ENCODE measurements at regions not wholly inside any gene's neighbourhood (a gene's known extent, or its start where the extent isn't known, plus 50 kb on each side); places are given as distances from the start of the nearest gene placed in this dataset.
A peak's percentile ranks its signal among the peaks of the same experiment; 100 is the strongest.

DNA sequence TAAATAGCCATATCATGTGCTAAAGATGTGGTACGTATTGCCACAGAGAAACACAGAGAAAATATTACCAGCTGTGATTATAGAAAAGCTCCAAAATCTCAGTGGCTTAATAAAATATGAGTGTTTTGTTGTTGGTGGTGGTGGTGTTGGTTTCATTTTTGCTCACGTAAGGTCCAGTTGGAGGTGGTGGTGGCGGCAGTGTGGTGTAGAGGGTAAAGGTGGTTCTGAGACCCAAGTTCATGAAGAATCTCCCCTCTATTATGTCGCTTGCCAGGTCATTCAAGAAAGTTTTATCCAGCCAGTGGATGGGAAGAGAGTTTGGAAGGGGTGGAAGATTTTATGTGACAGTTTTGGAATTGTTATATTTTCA, 217.6 kb upstream of the SAMSN1 start:
- ChIA-PET CTCF (interaction anchor here (1.1 to 1.7 kb wide), 3 partner anchors 8 to 26 kb away, joined by 3 to 9 read pairs (median 4); no protein-coding TSS in a partner anchor), POLR2A (interaction anchor here (0.9 kb wide), 1 partner anchor 209 kb away, joined by 3 read pairs; no protein-coding TSS in a partner anchor)
- Mint-ChIP-seq H3K36me3 (ENCODE audit: low read depth) (peaks cover 5% of the 10 kb centered on the region), H3K9me3 (peaks cover 5% of the 10 kb centered on the region), H3K4me1 (peaks cover 32% of the 10 kb centered on the region), H3K4me3 (no peak overlapping the region), H3K27ac (no peak overlapping the region), H3K27me3 (no peaks in the 10 kb centered on the region)
- DNase-seq = no peak
- intact Hi-C loops (cut with micrococcal nuclease) = loop anchor here (1.0 to 5.0 kb wide), 6 partner anchors 25 to 969 kb away; partner anchors contain the start of gene HSPA13
- ATAC-seq (ENCODE audit: low read depth) = no peak
- TF ChIP-seq, protein P1, sequence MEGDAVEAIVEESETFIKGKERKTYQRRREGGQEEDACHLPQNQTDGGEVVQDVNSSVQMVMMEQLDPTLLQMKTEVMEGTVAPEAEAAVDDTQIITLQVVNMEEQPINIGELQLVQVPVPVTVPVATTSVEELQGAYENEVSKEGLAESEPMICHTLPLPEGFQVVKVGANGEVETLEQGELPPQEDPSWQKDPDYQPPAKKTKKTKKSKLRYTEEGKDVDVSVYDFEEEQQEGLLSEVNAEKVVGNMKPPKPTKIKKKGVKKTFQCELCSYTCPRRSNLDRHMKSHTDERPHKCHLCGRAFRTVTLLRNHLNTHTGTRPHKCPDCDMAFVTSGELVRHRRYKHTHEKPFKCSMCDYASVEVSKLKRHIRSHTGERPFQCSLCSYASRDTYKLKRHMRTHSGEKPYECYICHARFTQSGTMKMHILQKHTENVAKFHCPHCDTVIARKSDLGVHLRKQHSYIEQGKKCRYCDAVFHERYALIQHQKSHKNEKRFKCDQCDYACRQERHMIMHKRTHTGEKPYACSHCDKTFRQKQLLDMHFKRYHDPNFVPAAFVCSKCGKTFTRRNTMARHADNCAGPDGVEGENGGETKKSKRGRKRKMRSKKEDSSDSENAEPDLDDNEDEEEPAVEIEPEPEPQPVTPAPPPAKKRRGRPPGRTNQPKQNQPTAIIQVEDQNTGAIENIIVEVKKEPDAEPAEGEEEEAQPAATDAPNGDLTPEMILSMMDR (IDR thresholded peaks at IDR 0.05) = no peak

DNA sequence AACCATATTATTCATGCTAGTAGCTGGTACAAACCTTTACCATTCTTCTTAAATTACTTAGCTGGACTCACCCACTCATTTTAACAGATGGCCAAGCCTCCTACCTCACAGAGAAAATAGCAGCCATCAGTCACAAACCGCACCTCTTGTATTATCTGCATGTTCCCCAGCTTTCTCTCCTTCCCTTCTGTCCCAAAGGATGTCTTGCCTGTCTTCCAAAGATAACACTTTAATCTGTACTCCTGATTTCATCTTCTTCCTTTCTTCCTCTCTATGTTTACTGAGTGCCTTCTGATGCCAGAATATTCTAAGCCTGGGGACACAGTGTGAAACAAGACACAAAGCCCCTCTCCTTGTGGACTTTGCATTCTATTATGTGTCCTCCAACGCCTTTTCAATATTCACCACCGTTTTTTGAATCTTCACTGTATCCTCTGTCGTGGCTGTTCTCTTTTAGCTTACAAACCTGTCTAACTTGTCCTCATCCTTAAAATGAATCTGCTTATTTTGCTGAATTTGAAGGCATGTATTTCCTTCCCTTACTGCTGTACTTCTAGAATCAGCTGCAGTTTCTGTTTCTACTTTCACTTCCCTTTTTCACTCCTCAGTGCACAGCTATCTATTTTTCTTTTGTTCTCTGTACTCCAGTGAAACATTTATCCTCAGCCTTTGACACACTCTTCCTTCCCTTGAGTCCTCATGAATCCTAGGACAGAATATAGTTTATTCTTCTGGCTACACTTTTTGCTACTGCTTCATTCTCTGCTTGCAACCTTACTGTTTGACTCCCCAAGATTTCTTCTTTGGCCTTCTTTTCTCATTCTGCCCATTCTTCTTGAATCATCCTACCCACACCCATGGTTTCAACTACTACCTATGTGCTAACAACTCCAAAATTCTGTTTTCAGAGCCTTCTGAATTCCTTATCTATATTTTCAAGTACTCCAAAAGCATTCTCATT, 216.9 kb upstream of the SAMSN1 start:
- intact Hi-C loops (cut with micrococcal nuclease) = loop anchor here (1.0 to 5.0 kb wide), 7 partner anchors 9 to 969 kb away; partner anchors contain the start of gene HSPA13

DNA sequence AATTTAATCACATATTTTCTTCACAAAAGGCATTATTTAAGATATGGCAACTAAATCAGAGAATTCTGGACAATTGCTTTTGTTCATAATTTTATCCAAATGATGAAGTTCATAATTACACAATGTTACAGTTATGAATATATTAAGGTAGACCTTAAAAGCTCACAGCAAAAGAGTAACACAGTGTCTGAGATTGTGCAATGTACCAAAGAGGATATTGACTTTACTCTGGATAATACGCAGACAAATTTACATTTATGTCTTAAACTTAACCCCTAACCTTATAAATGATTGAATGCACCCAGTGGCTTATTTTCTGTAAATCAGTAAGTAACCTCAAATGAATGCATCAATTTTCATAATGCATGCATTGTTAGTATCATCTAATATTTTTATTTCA, 216.2 kb upstream of the SAMSN1 start:
- CTCF ChIA-PET = interaction anchor here (1.3 to 1.7 kb wide), 2 partner anchors 24 to 26 kb away, joined by 4 to 9 read pairs; no protein-coding TSS in a partner anchor
- Mint-ChIP-seq H3K4me1 (peaks cover 33% of the 10 kb centered on the region), H3K27me3 (no peaks in the 10 kb centered on the region), H3K27ac (no peak overlapping the region), H3K36me3 (ENCODE audit: low read depth) (peaks cover 5% of the 10 kb centered on the region), H3K9me3 (peaks cover 6% of the 10 kb centered on the region), H3K4me3 (no peak overlapping the region)
- ATAC-seq (ENCODE audit: low read depth) (no peak), DNase-seq (no peak)
- intact Hi-C loops (cut with micrococcal nuclease) = loop anchor here (1.0 to 5.0 kb wide), 5 partner anchors 8 to 970 kb away; no protein-coding TSS in a partner anchor
- POLR2A ChIA-PET = interaction anchor here (0.5 to 2.0 kb wide), 4 partner anchors 24 to 1109 kb away, joined by 3 to 11 read pairs (median 4); no protein-coding TSS in a partner anchor
- TF ChIP-seq, protein P1 (IDR thresholded peaks at IDR 0.05) = no peak

More for the DNA sequence above, 216.9 kb upstream of the SAMSN1 start:
- TF ChIP-seq, protein P1 (IDR thresholded peaks at IDR 0.05) = no peak
- ATAC-seq (ENCODE audit: low read depth) = peak; percentile 95
- DNase-seq = no peak
- peaks cover 6% of the 10 kb centered on the region for H3K9me3 Mint-ChIP-seq
- POLR2A ChIA-PET = interaction anchor here (0.5 to 2.0 kb wide), 5 partner anchors 25 to 1108 kb away, joined by 3 to 11 read pairs (median 4); no protein-coding TSS in a partner anchor
- CTCF ChIA-PET = interaction anchor here (0.6 to 1.7 kb wide), 5 partner anchors 8 to 282 kb away, joined by 3 to 9 read pairs (median 4); no protein-coding TSS in a partner anchor
- H3K4me1 Mint-ChIP-seq = peaks cover 33% of the 10 kb centered on the region
- peaks cover 5% of the 10 kb centered on the region for H3K36me3 Mint-ChIP-seq (ENCODE audit: low read depth)
- H3K27me3 Mint-ChIP-seq = no peaks in the 10 kb centered on the region
- H3K27ac Mint-ChIP-seq = no peak overlapping the region
- H3K4me3 Mint-ChIP-seq = no peak overlapping the region

DNA sequence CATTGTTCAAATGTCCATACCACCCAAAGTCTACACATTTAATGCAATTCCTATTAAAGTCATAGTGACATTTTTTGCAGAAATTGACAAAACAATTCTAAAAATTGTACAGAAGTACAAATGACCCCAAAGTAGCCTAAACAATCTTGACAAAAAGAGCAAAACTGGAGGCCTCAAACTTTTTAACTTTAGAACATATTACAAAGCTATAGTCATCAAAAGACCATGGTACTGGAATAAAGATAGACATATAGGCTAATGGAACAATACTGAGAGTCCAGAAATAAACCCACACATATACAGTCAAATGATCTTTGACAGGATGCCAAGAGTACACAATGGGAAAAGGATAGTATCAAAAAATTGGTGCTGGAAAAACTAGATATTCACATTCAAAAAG, 213.2 kb upstream of the SAMSN1 start:
- Mint-ChIP-seq H3K9me3 (peaks cover 10% of the 10 kb centered on the region), H3K36me3 (ENCODE audit: low read depth) (peaks cover 5% of the 10 kb centered on the region), H3K4me3 (no peak overlapping the region), H3K27me3 (no peaks in the 10 kb centered on the region), H3K4me1 (peaks cover 33% of the 10 kb centered on the region), H3K27ac (peak overlapping the region; percentile 54)
- TF ChIP-seq, protein P1 (IDR thresholded peaks at IDR 0.05) = no peak
- DNase-seq (no peak), ATAC-seq (ENCODE audit: low read depth) (no peak)
- ChIA-PET POLR2A (no interaction called here), CTCF (no interaction called here)
- intact Hi-C loops (cut with micrococcal nuclease) = no loop called here

GRCh38 chr21:14758849-14759248, 212.7 kb upstream of the SAMSN1 start:
- Mint-ChIP-seq H3K4me1 (peaks cover 33% of the 10 kb centered on the region), H3K4me3 (no peak overlapping the region), H3K27me3 (no peaks in the 10 kb centered on the region), H3K36me3 (ENCODE audit: low read depth) (peaks cover 5% of the 10 kb centered on the region), H3K9me3 (peaks cover 10% of the 10 kb centered on the region), H3K27ac (no peak overlapping the region)
- intact Hi-C loops (cut with micrococcal nuclease) = no loop called here
- TF ChIP-seq, protein P1 (IDR thresholded peaks at IDR 0.05) = no peak
- POLR2A ChIA-PET = no interaction called here
- CTCF ChIA-PET = no interaction called here
- ATAC-seq (ENCODE audit: low read depth) (no peak), DNase-seq (no peak)

Measured in activated B cell treated with CpG ODN at 0.5 μM for 24 hours (primary cell).